Neural progenitor cell (in vitro differentiated cells): ENCODE measurements at regions not wholly inside any gene's neighbourhood (a gene's known extent, or its start where the extent isn't known, plus 50 kb on each side); places are given as distances from the start of the nearest gene placed in this dataset.

ENCODE experiments used
- DNase-seq: peaks from one replicate; pipeline ENCODE4 v3.0.0-alpha.2; 2016; ENCODE audit warnings: low spot score
- H2AFZ ChIP-seq: fragments of 200-600 bp; sonication (generic); replicated peaks from 2 replicates; pipeline ENCODE4 v1.6.1; 2016; ENCODE audit warnings: antibody characterized with exemption
- H3F3A ChIP-seq: fragments of 200-600 bp; sonication (generic); 2 replicates; pipeline ENCODE4 v1.6.1; 2016; ENCODE audit warnings: antibody characterized with exemption, low read depth
- H3K27ac ChIP-seq: fragments of 200-600 bp; sonication (generic); 2 replicates; pipeline ENCODE4 v1.5.1; 2016; ENCODE audit warnings: mild to moderate bottlenecking
- H3K27me3 ChIP-seq: fragments of 200-600 bp; sonication (generic); 2 replicates; pipeline ENCODE4 v1.6.1; 2016; ENCODE audit warnings: mild to moderate bottlenecking, moderate library complexity
- H3K36me3 ChIP-seq: fragments of 200-600 bp; sonication (generic); 2 replicates; pipeline ENCODE4 v1.5.1; 2016
- H3K4me1 ChIP-seq: fragments of 200-600 bp; sonication (generic); 2 replicates; pipeline ENCODE4 v1.6.1; 2016; ENCODE audit warnings: mixed run types
- H3K4me2 ChIP-seq: fragments of 200-600 bp; sonication (generic); 2 replicates; pipeline ENCODE4 v1.6.1; 2016
- H3K4me3 ChIP-seq: fragments of 200-600 bp; sonication (generic); 2 replicates; pipeline ENCODE4 v1.5.1; 2016
- H3K79me2 ChIP-seq: fragments of 200-600 bp; sonication (generic); 2 replicates; pipeline ENCODE4 v1.6.1; 2016; ENCODE audit warnings: low read depth
- H3K9ac ChIP-seq: fragments of 200-600 bp; sonication (generic); 2 replicates; pipeline ENCODE4 v1.6.1; 2016
- H3K9me3 ChIP-seq: fragments of 200-600 bp; sonication (generic); 2 replicates; pipeline ENCODE4 v1.5.1; 2016; ENCODE audit warnings: low read depth
- H4K20me1 ChIP-seq: fragments of 200-600 bp; sonication (generic); 2 replicates; pipeline ENCODE4 v1.6.1; 2016; ENCODE audit warnings: low read depth
- H3K27ac Mint-ChIP-seq: 3 replicates; pipeline ENCODE4 v1.8.0; 2021; ENCODE audit warnings: mixed read lengths
- H3K27me3 Mint-ChIP-seq: 2 replicates; pipeline ENCODE4 v1.8.0; 2022; ENCODE audit warnings: low read depth, mild to moderate bottlenecking, inconsistent platforms, moderate library complexity, mixed read lengths; ENCODE audit not compliant: insufficient read depth
- H3K36me3 Mint-ChIP-seq: 3 replicates; pipeline ENCODE4 v1.8.0; 2021; ENCODE audit warnings: mixed read lengths
- H3K4me1 Mint-ChIP-seq: 3 replicates; pipeline ENCODE4 v1.8.0; 2021; ENCODE audit warnings: mixed read lengths
- H3K4me3 Mint-ChIP-seq: 3 replicates; pipeline ENCODE4 v1.8.0; 2021; ENCODE audit warnings: mild to moderate bottlenecking, moderate library complexity, mixed read lengths
- H3K9me3 Mint-ChIP-seq: 3 replicates; pipeline ENCODE4 v1.8.0; 2020; ENCODE audit warnings: mixed read lengths
- CTCF ChIP-seq: fragments of 200-600 bp; sonication (generic); IDR thresholded peaks from 2 replicates; pipeline ENCODE4 v1.5.1; 2017; ENCODE audit warnings: antibody characterized with exemption, mild to moderate bottlenecking
- EZH2 ChIP-seq: fragments of 200-600 bp; sonication (generic); IDR thresholded peaks from 2 replicates; pipeline ENCODE4 v1.6.1; 2017; ENCODE audit warnings: antibody characterized with exemption, mild to moderate bottlenecking, moderate library complexity
- EZH2phosphoT487 ChIP-seq: fragments of 200-600 bp; sonication (generic); IDR thresholded peaks from 2 replicates; pipeline ENCODE4 v1.6.1; 2017; ENCODE audit warnings: antibody characterized with exemption

GRCh38 chr15:85992224-85992623, 87.4 kb upstream of the AGBL1 start:
- Histone ChIP-seq H3K4me2 (no peak overlapping the region), H3K79me2 (no peaks in the 10 kb centered on the region), H3K27me3 (no peaks in the 10 kb centered on the region), H3K4me1 (no peaks in the 10 kb centered on the region), H4K20me1 (no peaks in the 10 kb centered on the region), H3K27ac (no peak overlapping the region), H3K9me3 (no peaks in the 10 kb centered on the region), H2AFZ (no peak overlapping the region), H3K4me3 (no peak overlapping the region), H3K9ac (no peak overlapping the region), H3K36me3 (no peaks in the 10 kb centered on the region), H3F3A (no peaks in the 10 kb centered on the region)
- Mint-ChIP-seq H3K9me3 (no peaks in the 10 kb centered on the region), H3K36me3 (no peaks in the 10 kb centered on the region), H3K4me1 (no peaks in the 10 kb centered on the region), H3K27ac (no peak overlapping the region), H3K27me3 (peaks cover 9% of the 10 kb centered on the region), H3K4me3 (no peak overlapping the region)
- no peak for DNase-seq
- TF ChIP-seq EZH2: no peak
- no peak for TF ChIP-seq CTCF
- TF ChIP-seq EZH2phosphoT487: no peak

GRCh38 chr15:85993116-85993515, 86.6 kb upstream of the AGBL1 start:
- Mint-ChIP-seq H3K27me3 (peaks cover 9% of the 10 kb centered on the region), H3K4me3 (no peak overlapping the region), H3K9me3 (no peaks in the 10 kb centered on the region), H3K36me3 (no peaks in the 10 kb centered on the region), H3K27ac (no peak overlapping the region), H3K4me1 (no peaks in the 10 kb centered on the region)
- no peak overlapping the region for H3K4me2 ChIP-seq
- no peaks in the 10 kb centered on the region for H3K79me2 ChIP-seq
- no peak for TF ChIP-seq EZH2phosphoT487
- no peak for TF ChIP-seq EZH2
- no peak for TF ChIP-seq CTCF
- no peaks in the 10 kb centered on the region for H3K36me3 ChIP-seq
- H3K27me3 ChIP-seq: no peaks in the 10 kb centered on the region
- DNase-seq: no peak
- H3K27ac ChIP-seq: no peak overlapping the region
- no peaks in the 10 kb centered on the region for H4K20me1 ChIP-seq
- H3K4me3 ChIP-seq: no peak overlapping the region
- H3F3A ChIP-seq: no peaks in the 10 kb centered on the region
- H3K9ac ChIP-seq: no peak overlapping the region
- no peaks in the 10 kb centered on the region for H3K4me1 ChIP-seq
- no peaks in the 10 kb centered on the region for H3K9me3 ChIP-seq
- no peak overlapping the region for H2AFZ ChIP-seq

- H3K9ac ChIP-seq: no peak overlapping the region
- H3K4me2 ChIP-seq: no peak overlapping the region
- H3F3A ChIP-seq: no peaks in the 10 kb centered on the region
- H3K4me1 Mint-ChIP-seq: no peaks in the 10 kb centered on the region
- no peaks in the 10 kb centered on the region for H3K79me2 ChIP-seq
- H3K27me3 Mint-ChIP-seq: peaks cover 11% of the 10 kb centered on the region
- DNase-seq: no peak
- H3K4me1 ChIP-seq: peaks cover 12% of the 10 kb centered on the region
- no peak overlapping the region for H2AFZ ChIP-seq
- H3K27me3 ChIP-seq: no peaks in the 10 kb centered on the region
- H3K27ac ChIP-seq: no peak overlapping the region
- H3K36me3 ChIP-seq: no peaks in the 10 kb centered on the region
- H3K36me3 Mint-ChIP-seq: no peaks in the 10 kb centered on the region
- no peak overlapping the region for H3K4me3 Mint-ChIP-seq
- no peaks in the 10 kb centered on the region for H3K9me3 ChIP-seq
- no peak for TF ChIP-seq EZH2phosphoT487
- TF ChIP-seq EZH2: no peak
- TF ChIP-seq CTCF: no peak
- no peaks in the 10 kb centered on the region for H4K20me1 ChIP-seq
- no peaks in the 10 kb centered on the region for H3K9me3 Mint-ChIP-seq
- no peak overlapping the region for H3K4me3 ChIP-seq
- H3K27ac Mint-ChIP-seq: no peak overlapping the region
Measured at GRCh38 chr15:85997618-85998017, 82.1 kb upstream of the AGBL1 start.

- H4K20me1 ChIP-seq: no peaks in the 10 kb centered on the region
- H3K9me3 ChIP-seq: no peaks in the 10 kb centered on the region
- no peak overlapping the region for H3K27ac Mint-ChIP-seq
- no peaks in the 10 kb centered on the region for H3K36me3 Mint-ChIP-seq
- H3K27me3 ChIP-seq: no peaks in the 10 kb centered on the region
- TF ChIP-seq CTCF (no peak), EZH2 (no peak), EZH2phosphoT487 (no peak)
- H3K4me2 ChIP-seq: no peak overlapping the region
- no peaks in the 10 kb centered on the region for H3K9me3 Mint-ChIP-seq
- H3K4me3 Mint-ChIP-seq: no peak overlapping the region
- H3K27me3 Mint-ChIP-seq: peaks cover 13% of the 10 kb centered on the region
- H3K4me3 ChIP-seq: no peak overlapping the region
- H2AFZ ChIP-seq: no peak overlapping the region
- H3K4me1 Mint-ChIP-seq: no peaks in the 10 kb centered on the region
- H3K27ac ChIP-seq: no peak overlapping the region
- H3K4me1 ChIP-seq: peaks cover 12% of the 10 kb centered on the region
- no peak overlapping the region for H3K9ac ChIP-seq
- H3K79me2 ChIP-seq: no peaks in the 10 kb centered on the region
- no peaks in the 10 kb centered on the region for H3F3A ChIP-seq
- no peaks in the 10 kb centered on the region for H3K36me3 ChIP-seq
- DNase-seq: no peak
Measured at GRCh38 chr15:85999658-86000057, 80.0 kb upstream of the AGBL1 start.
